IMR-90 (cell line): ENCODE measurements at regions not wholly inside any gene's neighbourhood (a gene's known extent, or its start where the extent isn't known, plus 50 kb on each side); places are given as distances from the start of the nearest gene placed in this dataset.

Experiments used
- ATAC-seq: fragments of 200-7000 bp; cut with Tn5 transposase; 2 replicates; pipeline ENCODE4 v1.9.1; 2020; ENCODE audit warnings: low read depth, mild to moderate bottlenecking, moderate library complexity
- BruUV-seq: library from RNA; stranded (reverse); fragments of 400-500 nt; replicated peaks from 2 replicates; lab custom pipeline; 2021; lab: Mats Ljungman, UMichigan
- CTCF ChIA-PET: fragments of 300-600 bp; formaldehyde crosslinking; extraction: SDS; loops from one replicate; lab custom pipeline; 2021; ENCODE audit warnings: antibody characterized with exemption; lab: Yijun Ruan, JAX
- POLR2A ChIA-PET: fragments of 300-600 bp; sonication (Branson Sonifier 250); formaldehyde crosslinking; loops from one replicate; lab custom pipeline; 2022; ENCODE audit warnings: antibody characterized with exemption; ENCODE audit not compliant: unreplicated experiment; lab: Charles Lee
- DNase-seq: peaks from one replicate; pipeline ENCODE4 v3.0.0; 2013
- H2AFZ ChIP-seq: replicated peaks from 2 replicates; pipeline ENCODE3; 2013; ENCODE audit warnings: low read length, mild to moderate bottlenecking; ENCODE audit not compliant: poor library complexity
- H2AK5ac ChIP-seq: 2 replicates; pipeline ENCODE4 v1.6.1; 2013; ENCODE audit warnings: low read depth, low read length, inconsistent platforms
- H2AK9ac ChIP-seq: replicated peaks from 2 replicates; pipeline ENCODE3; 2013; ENCODE audit warnings: mild to moderate bottlenecking, low read depth, low read length, moderate library complexity; ENCODE audit not compliant: poor library complexity
- H2BK120ac ChIP-seq: 2 replicates; pipeline ENCODE4 v1.6.1; 2013; ENCODE audit warnings: low read depth, low read length, inconsistent platforms
- H2BK15ac ChIP-seq: 3 replicates; pipeline ENCODE4 v1.6.1; 2013; ENCODE audit warnings: low read depth, low read length, inconsistent platforms
- H2BK20ac ChIP-seq: 2 replicates; pipeline ENCODE4 v1.6.1; 2013; ENCODE audit warnings: low read depth, mild to moderate bottlenecking, inconsistent platforms, low read length, moderate library complexity
- H2BK5ac ChIP-seq: 2 replicates; pipeline ENCODE4 v1.6.1; 2013; ENCODE audit warnings: mild to moderate bottlenecking, low read depth, low read length, inconsistent platforms; ENCODE audit not compliant: poor library complexity, severe bottlenecking
- H3K14ac ChIP-seq: replicated peaks from 2 replicates; pipeline ENCODE4 v1.6.1; 2013; ENCODE audit warnings: low read depth, low read length, inconsistent platforms
- H3K18ac ChIP-seq: 2 replicates; pipeline ENCODE4 v1.6.1; 2013; ENCODE audit warnings: low read depth, low read length, control low read depth
- H3K23ac ChIP-seq: 2 replicates; pipeline ENCODE4 v1.6.1; 2013; ENCODE audit warnings: low read depth, low read length, inconsistent platforms
- H3K27ac ChIP-seq: 2 replicates; pipeline ENCODE4 v1.5.1; 2013; ENCODE audit warnings: mild to moderate bottlenecking, control low read depth, low read length; ENCODE audit not compliant: insufficient read depth
- H3K27me3 ChIP-seq: 2 replicates; pipeline ENCODE4 v1.6.1; 2013; ENCODE audit warnings: low read length; ENCODE audit not compliant: control insufficient read depth, insufficient read depth
- H3K36me3 ChIP-seq: 2 replicates; pipeline ENCODE4 v1.6.1; 2013; ENCODE audit warnings: low read length, mixed read lengths; ENCODE audit not compliant: control insufficient read depth, insufficient read depth
- H3K4ac ChIP-seq: 2 replicates; pipeline ENCODE4 v1.6.1; 2013; ENCODE audit warnings: low read depth, low read length, inconsistent platforms
- H3K4me1 ChIP-seq: 2 replicates; pipeline ENCODE4 v1.6.1; 2013; ENCODE audit warnings: low read length, mixed read lengths; ENCODE audit not compliant: control insufficient read depth, insufficient read depth
- H3K4me2 ChIP-seq: 2 replicates; pipeline ENCODE4 v1.6.1; 2013; ENCODE audit warnings: low read depth, mild to moderate bottlenecking, control low read depth, low read length, moderate library complexity
- H3K4me3 ChIP-seq: 2 replicates; pipeline ENCODE4 v1.5.1; 2013; ENCODE audit warnings: low read depth, mild to moderate bottlenecking, control low read depth, low read length, moderate library complexity; ENCODE audit not compliant: insufficient read depth
- H3K56ac ChIP-seq: 2 replicates; pipeline ENCODE4 v1.6.1; 2013; ENCODE audit warnings: low read length, inconsistent platforms; ENCODE audit not compliant: insufficient read depth; ENCODE audit errors: extremely low read depth
- H3K79me1 ChIP-seq, 2 experiments: 2 replicates each; pipeline ENCODE4 v1.6.1; 2013; ENCODE audit warnings: low read length in 2 of 2, inconsistent platforms in 1 of 2, low read depth in 1 of 2
- H3K9ac ChIP-seq: 2 replicates; pipeline ENCODE4 v1.6.1; 2013; ENCODE audit warnings: low read depth, low read length, control low read depth
- H3K9me1 ChIP-seq: 2 replicates; pipeline ENCODE4 v1.6.1; 2013; ENCODE audit warnings: low read length, inconsistent platforms; ENCODE audit not compliant: insufficient read depth
- H3K9me3 ChIP-seq: 2 replicates; pipeline ENCODE4 v1.6.1; 2013; ENCODE audit warnings: low read length; ENCODE audit not compliant: control insufficient read depth, insufficient read depth
- H4K20me1 ChIP-seq: 2 replicates; pipeline ENCODE4 v1.6.1; 2013; ENCODE audit warnings: low read length, inconsistent platforms; ENCODE audit not compliant: insufficient read depth
- H4K5ac ChIP-seq: 2 replicates; pipeline ENCODE4 v1.6.1; 2013; ENCODE audit warnings: mild to moderate bottlenecking, low read depth, low read length, control low read depth
- H4K8ac ChIP-seq, 2 experiments: 2 replicates each; pipeline ENCODE4 v1.6.1; 2013; ENCODE audit warnings: low read depth in 2 of 2, low read length in 2 of 2, control low read depth in 1 of 2, inconsistent platforms in 1 of 2
- H4K91ac ChIP-seq: 2 replicates; pipeline ENCODE4 v1.6.1; 2013; ENCODE audit warnings: low read depth, low read length, inconsistent platforms; ENCODE audit not compliant: insufficient read depth
- CEBPB ChIP-seq: IDR thresholded peaks from 2 replicates; pipeline ENCODE4 v1.6.1; 2012; ENCODE audit warnings: low read depth, low read length, improper control_type of control experiment
- CHD1 ChIP-seq: IDR thresholded peaks from 2 replicates; pipeline ENCODE4 v1.6.1; 2012; ENCODE audit warnings: low read depth, low read length, improper control_type of control experiment
- CTCF ChIP-seq: conservative IDR thresholded peaks from 2 replicates; pipeline ENCODE4 v1.5.1; 2012; ENCODE audit warnings: mild to moderate bottlenecking, low read depth, low read length, improper control_type of control experiment
- FOS ChIP-seq: fragments of 150-350 bp; IDR thresholded peaks from 2 replicates; pipeline ENCODE4 v1.6.1; 2016; ENCODE audit warnings: low read depth, low read length
- MAZ ChIP-seq: IDR thresholded peaks from 2 replicates; pipeline ENCODE4 v1.6.1; 2012; ENCODE audit warnings: low read depth, mild to moderate bottlenecking, low read length, improper control_type of control experiment, moderate library complexity, borderline replicate concordance
- NFE2L2 ChIP-seq: fragments of 150-350 bp; IDR thresholded peaks from 2 replicates; pipeline ENCODE4 v1.6.1; 2016; ENCODE audit warnings: low read depth, mild to moderate bottlenecking, low read length
- POLR2A ChIP-seq: IDR thresholded peaks from 2 replicates; pipeline ENCODE4 v1.6.1; 2012; ENCODE audit warnings: mild to moderate bottlenecking, low read depth, low read length
- RFX5 ChIP-seq: IDR thresholded peaks from 2 replicates; pipeline ENCODE4 v1.8.0; 2012; ENCODE audit warnings: low read depth, mild to moderate bottlenecking, low read length, moderate library complexity
- dilution Hi-C: fragments of 300-500 bp; cut with HindIII; formaldehyde crosslinking; loops from one replicate; pipeline ENCODE4 v1.14.3; 2018; ENCODE audit warnings: low sequenced_read_pairs; ENCODE audit not compliant: unreplicated experiment
- in situ Hi-C: fragments of 300-500 bp; cut with MboI; formaldehyde crosslinking; loops from 3 replicates; pipeline ENCODE4 v1.14.3; 2019; ENCODE audit warnings: low sequenced_read_pairs, inconsistent platforms, mixed read lengths
- intact Hi-C: fragments of 100-400 bp; cut with micrococcal nuclease; formaldehyde crosslinking; loops from 2 replicates; pipeline ENCODE4 v1.10.0; 2022

GRCh38 chr11:37687130-37687529, 1089.1 kb upstream of the RAG2 start:
- Histone ChIP-seq H2BK120ac (no peak overlapping the region), H3K27ac (no peak overlapping the region), H4K8ac (no peak overlapping the region), H2BK20ac (no peak overlapping the region), H3K9me3 (no peaks in the 10 kb centered on the region), H3K36me3 (no peaks in the 10 kb centered on the region), H2BK15ac (no peak overlapping the region), H3K9me1 (no peaks in the 10 kb centered on the region), H3K18ac (no peak overlapping the region), H3K4ac (no peak overlapping the region), H4K5ac (no peak overlapping the region), H3K56ac (no peak overlapping the region), H3K4me1 (no peaks in the 10 kb centered on the region), H3K23ac (no peak overlapping the region), H3K79me1 (no peaks in the 10 kb centered on the region), H3K4me2 (no peak overlapping the region), H2AK9ac (no peak overlapping the region), H3K27me3 (no peaks in the 10 kb centered on the region), H2AK5ac (no peak overlapping the region), H2AFZ (no peak overlapping the region), H4K20me1 (no peaks in the 10 kb centered on the region), H2BK5ac (no peak overlapping the region), H3K4me3 (no peak overlapping the region), H3K9ac (no peak overlapping the region), H4K91ac (no peak overlapping the region), H3K14ac (no peak overlapping the region)
- ChIA-PET CTCF (interaction anchor here (0.6 kb wide), 1 partner anchor 212 kb away, joined by 6 read pairs; no protein-coding TSS in a partner anchor), POLR2A (no interaction called here)
- intact Hi-C loops (no loop called here), in situ Hi-C loops (no loop called here), dilution Hi-C loops (no loop called here)
- no TSS peak for BruUV-seq
- ATAC-seq: no peak
- no peak for DNase-seq
- TF ChIP-seq POLR2A (no peak), RFX5 (no peak), NFE2L2 (no peak), FOS (no peak), CTCF (no peak), CHD1 (no peak), CEBPB (no peak), MAZ (no peak)
